ENCODE measurements at regions not wholly inside any gene's neighbourhood (a gene's known extent, or its start where the extent isn't known, plus 50 kb on each side); places are given as distances from the start of the nearest gene placed in this dataset.

- no peak for DNase-seq (ENCODE audit: low read depth)
Measured at GRCh38 chr4:136687118-136687517, 845.2 kb downstream of the PCDH18 start.

GRCh38 chr4:136680761-136681160, 851.5 kb downstream of the PCDH18 start:
- DNase-seq (ENCODE audit: low read depth), result no peak

- no peak for DNase-seq (ENCODE audit: low read depth)
Measured at GRCh38 chr4:136680271-136680670, 852.0 kb downstream of the PCDH18 start.

GRCh38 chr4:136670265-136670664, 862.0 kb downstream of the PCDH18 start:
- no peak for DNase-seq (ENCODE audit: low read depth)

GRCh38 chr4:136664988-136665387, 867.3 kb downstream of the PCDH18 start:
- DNase-seq (ENCODE audit: low read depth), result no peak

DNA sequence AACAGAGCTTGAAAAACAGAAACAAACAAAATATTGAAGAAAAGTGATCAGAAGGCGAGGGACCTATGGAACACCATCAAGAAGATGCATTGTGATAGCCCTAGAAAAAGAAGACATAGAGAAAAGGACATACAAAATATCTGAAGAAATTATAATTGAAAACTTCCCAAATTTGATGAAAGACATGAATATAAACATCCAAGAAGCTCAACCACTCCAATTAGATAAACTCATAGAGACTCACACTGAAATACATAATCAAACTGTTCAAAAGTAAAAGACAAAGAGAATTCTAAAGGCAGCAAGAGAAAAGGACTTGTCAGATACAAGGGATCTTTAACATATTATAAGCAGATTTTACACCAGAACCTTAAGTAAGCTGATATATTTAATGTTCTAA, 869.8 kb downstream of the PCDH18 start:
- DNase-seq (ENCODE audit: low read depth), result no peak

DNA sequence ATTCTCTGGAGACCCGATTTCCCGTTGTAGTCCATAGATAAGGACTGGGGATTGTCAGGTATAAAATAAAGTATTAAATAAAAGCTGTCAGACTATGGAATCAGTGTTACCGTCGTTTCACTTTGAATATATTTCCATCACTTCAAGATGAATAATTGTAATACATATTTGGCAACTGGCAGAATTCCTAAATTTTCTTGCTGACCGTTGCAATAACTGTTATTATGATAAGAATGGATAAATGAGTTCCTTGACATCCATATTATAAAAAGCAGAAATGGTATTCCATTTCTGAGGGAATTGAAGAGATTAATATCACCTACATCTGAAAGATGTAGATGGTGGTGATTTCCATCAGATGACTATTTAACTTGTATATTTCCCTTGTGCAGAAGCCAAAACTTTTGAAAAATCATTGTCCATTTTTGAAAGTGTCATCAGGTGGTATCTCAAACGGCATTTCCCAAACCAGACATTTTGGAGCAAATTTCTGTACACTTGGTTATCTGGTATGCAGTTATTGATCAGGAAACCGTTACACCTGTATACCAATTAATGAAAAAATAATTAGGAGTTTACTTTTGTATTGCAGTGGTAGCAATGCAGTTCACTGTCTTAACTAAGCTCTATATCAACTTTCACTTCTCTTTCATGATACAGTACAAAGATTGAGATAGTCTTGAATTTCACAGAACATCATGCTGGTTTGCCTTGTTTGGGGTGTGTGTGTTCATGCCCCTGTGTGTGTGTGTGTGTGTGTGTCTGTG, 878.5 kb downstream of the PCDH18 start:
- no peak for DNase-seq (ENCODE audit: low read depth)

GRCh38 chr4:136651932-136652331, 880.4 kb downstream of the PCDH18 start:
- no peak for DNase-seq (ENCODE audit: low read depth)

GRCh38 chr4:136651278-136651667, 881.0 kb downstream of the PCDH18 start:
- DNase-seq (ENCODE audit: low read depth), result peak; percentile 48

- peak; percentile 78 for DNase-seq (ENCODE audit: low read depth)
Measured at GRCh38 chr4:136650541-136651277, 881.6 kb downstream of the PCDH18 start.

DNA sequence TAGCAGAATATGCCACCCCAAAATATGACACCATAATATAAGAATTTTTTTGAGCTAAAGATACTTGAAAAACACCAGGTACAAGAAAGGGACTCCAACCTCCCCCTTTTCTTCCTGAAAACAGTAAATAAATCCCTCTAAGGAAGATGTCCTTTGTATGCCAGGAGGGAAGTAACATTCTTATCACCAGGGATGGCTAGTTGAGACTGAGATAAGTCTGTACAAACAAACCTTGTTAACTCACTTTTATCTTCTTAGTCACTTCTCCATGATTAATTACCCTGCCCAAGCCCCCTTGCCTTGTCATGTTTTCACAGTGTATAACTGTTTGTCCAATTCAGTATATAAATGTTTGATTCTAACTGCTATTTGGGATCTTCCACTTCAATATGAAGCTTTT, 888.0 kb downstream of the PCDH18 start:
- DNase-seq (ENCODE audit: low read depth), result no peak

- no peak for DNase-seq (ENCODE audit: low read depth)
Measured at GRCh38 chr4:136643416-136643815, 888.9 kb downstream of the PCDH18 start.

DNA sequence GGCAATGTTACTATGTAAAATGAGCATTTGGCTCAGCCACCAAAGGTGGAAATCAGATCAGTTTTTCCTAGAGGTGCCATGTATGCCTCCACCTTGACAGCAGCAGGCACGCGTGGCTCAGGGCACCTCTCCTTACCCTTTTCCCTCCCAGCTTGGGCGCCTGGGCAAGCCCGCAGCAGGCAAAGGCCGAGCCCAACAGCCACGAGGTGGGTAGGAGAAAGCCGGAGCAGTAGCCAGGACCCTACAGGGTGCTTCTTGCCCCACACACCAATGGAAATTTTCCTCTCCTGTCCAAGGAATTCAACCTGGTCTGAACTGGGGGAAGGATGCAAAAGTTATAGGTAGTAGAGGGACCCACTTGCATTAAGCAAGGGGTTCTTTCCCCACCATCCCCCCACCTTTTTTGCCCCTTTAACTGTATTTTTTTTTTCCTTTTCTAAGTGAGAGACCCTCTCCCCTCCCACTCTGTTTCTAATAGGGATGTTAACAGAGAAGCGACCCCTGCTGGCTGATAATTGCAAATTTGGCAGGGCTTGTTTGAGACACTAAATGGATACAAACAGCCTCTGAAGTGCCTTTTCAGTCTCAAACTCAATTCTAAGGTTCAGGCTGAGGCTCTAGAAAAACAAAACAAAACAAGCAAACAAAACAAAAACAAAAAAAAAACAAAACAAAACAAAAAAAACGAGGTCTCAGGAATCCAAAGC, 895.1 kb downstream of the PCDH18 start:
- no peak for DNase-seq (ENCODE audit: low read depth)

DNA sequence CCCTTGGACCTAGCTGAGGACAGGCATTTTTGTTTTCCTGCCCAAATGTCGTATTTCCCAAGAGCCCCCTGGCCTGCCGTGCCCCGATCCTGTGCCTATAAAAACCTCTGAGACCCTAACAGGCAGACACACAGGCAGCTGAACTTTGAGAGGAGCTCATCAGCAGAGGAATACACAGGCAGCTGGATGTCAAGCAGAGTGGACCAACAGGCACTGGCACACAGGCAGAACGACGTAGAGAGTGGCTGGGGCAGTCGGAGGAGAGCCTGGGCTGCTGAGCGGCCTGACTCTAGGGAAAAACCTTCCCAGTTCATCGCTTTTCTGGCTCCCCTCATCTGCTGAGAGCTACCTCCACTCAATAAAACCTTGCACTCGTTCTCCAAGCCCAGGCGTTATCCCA, 896.1 kb downstream of the PCDH18 start:
- DNase-seq (ENCODE audit: low read depth), result no peak

DNA sequence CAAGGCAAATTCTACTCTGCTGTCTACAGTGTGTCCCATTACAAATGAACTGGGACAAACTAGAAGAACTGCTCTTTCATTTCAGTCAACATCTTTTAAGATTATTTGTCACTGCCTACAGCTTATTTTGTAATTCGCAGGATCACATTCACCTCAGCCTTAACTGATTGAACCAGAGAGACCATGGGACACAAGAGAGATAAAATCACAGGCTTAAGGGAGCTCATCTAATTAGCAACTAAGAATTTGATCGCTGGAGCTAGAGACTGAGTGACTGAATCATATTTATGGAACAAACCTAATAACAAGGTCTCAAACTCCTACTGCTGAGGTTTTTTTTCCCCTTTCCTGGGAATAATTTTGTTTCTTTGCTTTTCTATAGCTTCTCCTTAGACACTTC, 898.2 kb downstream of the PCDH18 start:
- no peak for DNase-seq (ENCODE audit: low read depth)

GRCh38 chr4:136599890-136600289, 932.4 kb downstream of the PCDH18 start:
- DNase-seq (ENCODE audit: low read depth), result peak; percentile 11

DNA sequence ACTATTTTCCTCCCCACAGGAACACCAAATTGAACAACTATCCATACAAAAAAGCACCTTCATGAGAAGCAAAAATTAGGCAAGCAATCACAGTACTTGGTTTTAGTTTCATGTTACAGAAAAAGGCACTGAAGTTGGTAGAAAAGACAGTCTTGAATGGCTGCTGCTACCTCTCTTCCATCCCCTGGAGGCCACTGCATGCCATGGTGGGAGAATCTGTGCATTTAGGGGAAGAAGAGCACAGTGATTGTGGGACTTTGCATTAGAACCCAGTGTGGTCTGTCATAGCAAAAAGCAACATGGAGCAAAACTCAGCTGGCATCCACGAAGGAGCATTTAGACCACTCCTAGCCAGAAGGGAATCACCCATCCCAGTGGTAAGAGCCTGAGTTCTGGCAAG, 941.9 kb downstream of the PCDH18 start:
- no peak for DNase-seq (ENCODE audit: low read depth)

GRCh38 chr4:136583567-136583966, 948.7 kb downstream of the PCDH18 start:
- DNase-seq (ENCODE audit: low read depth), result no peak

- no peak for DNase-seq (ENCODE audit: low read depth)
Measured at GRCh38 chr4:136581119-136581518, 951.2 kb downstream of the PCDH18 start.

GRCh38 chr4:136575146-136575545, 957.1 kb downstream of the PCDH18 start:
- no peak for DNase-seq (ENCODE audit: low read depth)

- DNase-seq (ENCODE audit: low read depth), result no peak
Measured at GRCh38 chr4:136573460-136573859, 958.8 kb downstream of the PCDH18 start.

DNA sequence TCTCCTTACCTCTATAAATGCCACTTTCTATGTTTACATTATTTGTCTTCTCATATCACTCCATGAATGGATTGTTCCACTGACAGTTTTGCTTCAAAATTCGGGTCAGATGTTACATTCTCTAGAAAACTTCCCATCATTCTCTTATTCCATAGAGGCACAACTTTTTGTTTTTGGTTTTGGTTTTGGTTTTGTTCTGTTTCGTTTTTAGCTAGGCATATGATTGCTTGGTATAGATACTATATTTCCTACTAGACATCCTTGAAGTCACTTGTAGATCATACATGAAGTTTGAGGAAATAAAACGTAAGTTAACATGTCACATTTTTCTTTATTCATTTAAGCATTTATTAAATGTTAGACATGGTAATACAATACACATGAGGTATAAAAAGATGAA, 961.0 kb downstream of the PCDH18 start:
- DNase-seq (ENCODE audit: low read depth), result no peak

All from HT1080 (cell line).